ENCODE measurements at regions not wholly inside any gene's neighbourhood (a gene's known extent, or its start where the extent isn't known, plus 50 kb on each side); places are given as distances from the start of the nearest gene placed in this dataset.

DNA sequence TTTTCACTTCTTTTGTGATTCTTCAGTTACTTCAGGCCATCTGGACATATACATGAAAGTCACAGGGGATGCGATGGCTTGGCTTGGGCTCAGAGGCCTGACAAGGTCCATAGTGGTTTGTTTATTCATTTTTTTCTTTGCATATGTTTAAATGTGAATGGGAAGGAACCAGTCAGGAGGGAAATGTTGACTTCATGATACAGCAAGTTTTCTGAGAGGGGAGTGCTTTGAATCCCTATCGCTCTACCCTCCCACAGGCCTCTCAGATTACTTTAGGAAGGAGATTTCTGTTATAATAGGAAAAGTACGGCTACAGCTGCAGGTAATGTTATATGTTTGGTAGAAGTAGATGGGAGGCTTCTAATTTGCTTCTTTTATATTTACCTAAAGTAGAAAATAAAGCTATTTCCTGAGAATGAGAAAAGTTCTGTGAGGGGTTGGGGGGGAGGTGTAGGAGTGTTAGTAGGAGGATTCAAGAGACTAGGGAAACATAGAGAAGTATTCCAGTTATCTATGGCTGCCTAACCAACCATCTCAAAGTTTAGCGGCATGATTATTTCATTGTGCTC is 322.9 kb downstream of the RAPGEF2 start:
- peaks cover 5% of the 10 kb centered on the region for H3K9me3 ChIP-seq (ENCODE audit: control insufficient read depth, low read depth, low read length)
- H3K4me1 ChIP-seq (ENCODE audit: control insufficient read depth, insufficient read depth, low read length) = no peaks in the 10 kb centered on the region
- WGBS (ENCODE audit: insufficient coverage, low lambda C conversion rate) = no CpG with 5 or more reads among the region's 4 CpGs
- no peaks in the 10 kb centered on the region for H3K27me3 ChIP-seq (ENCODE audit: control insufficient read depth, insufficient read depth, low read length)
- H3K27ac ChIP-seq (ENCODE audit: low read length) = no peak overlapping the region
- no peaks in the 10 kb centered on the region for H3K36me3 ChIP-seq (ENCODE audit: control insufficient read depth, insufficient read depth, low read length)
- DNase-seq = no peak
- H3K4me3 ChIP-seq (ENCODE audit: low read length) = no peak overlapping the region

- no peaks in the 10 kb centered on the region for H3K4me1 ChIP-seq (ENCODE audit: control insufficient read depth, insufficient read depth, low read length)
- peaks cover 3% of the 10 kb centered on the region for H3K9me3 ChIP-seq (ENCODE audit: control insufficient read depth, low read depth, low read length)
- H3K27me3 ChIP-seq (ENCODE audit: control insufficient read depth, insufficient read depth, low read length) = no peaks in the 10 kb centered on the region
- no peaks in the 10 kb centered on the region for H3K36me3 ChIP-seq (ENCODE audit: control insufficient read depth, insufficient read depth, low read length)
- no peak overlapping the region for H3K27ac ChIP-seq (ENCODE audit: low read length)
- WGBS (ENCODE audit: insufficient coverage, low lambda C conversion rate) = 100% methylated on average over 1 of the region's 5 CpGs
- DNase-seq = no peak
- H3K4me3 ChIP-seq (ENCODE audit: low read length) = no peak overlapping the region
Measured at GRCh38 chr4:159428293-159428692, 325.4 kb downstream of the RAPGEF2 start.

- H3K27me3 ChIP-seq (ENCODE audit: control insufficient read depth, insufficient read depth, low read length) = no peaks in the 10 kb centered on the region
- no peak for DNase-seq
- H3K27ac ChIP-seq (ENCODE audit: low read length) = no peak overlapping the region
- H3K4me1 ChIP-seq (ENCODE audit: control insufficient read depth, insufficient read depth, low read length) = no peaks in the 10 kb centered on the region
- no peaks in the 10 kb centered on the region for H3K36me3 ChIP-seq (ENCODE audit: control insufficient read depth, insufficient read depth, low read length)
- peaks cover 3% of the 10 kb centered on the region for H3K9me3 ChIP-seq (ENCODE audit: control insufficient read depth, low read depth, low read length)
- 35% methylated on average over 2 of the region's 6 CpGs for WGBS (ENCODE audit: insufficient coverage, low lambda C conversion rate)
- H3K4me3 ChIP-seq (ENCODE audit: low read length) = no peak overlapping the region
Measured at GRCh38 chr4:159428975-159429692, 326.3 kb downstream of the RAPGEF2 start.

GRCh38 chr4:159429693-159430035 is 326.8 kb downstream of the RAPGEF2 start:
- no peak for DNase-seq
- Histone ChIP-seq H3K36me3 (ENCODE audit: control insufficient read depth, insufficient read depth, low read length) (no peaks in the 10 kb centered on the region), H3K27ac (ENCODE audit: low read length) (no peak overlapping the region), H3K4me3 (ENCODE audit: low read length) (no peak overlapping the region), H3K4me1 (ENCODE audit: control insufficient read depth, insufficient read depth, low read length) (no peaks in the 10 kb centered on the region), H3K9me3 (ENCODE audit: control insufficient read depth, low read depth, low read length) (peaks cover 3% of the 10 kb centered on the region), H3K27me3 (ENCODE audit: control insufficient read depth, insufficient read depth, low read length) (no peaks in the 10 kb centered on the region)
- 83% methylated on average over 1 of the region's 3 CpGs for WGBS (ENCODE audit: insufficient coverage, low lambda C conversion rate)

DNA sequence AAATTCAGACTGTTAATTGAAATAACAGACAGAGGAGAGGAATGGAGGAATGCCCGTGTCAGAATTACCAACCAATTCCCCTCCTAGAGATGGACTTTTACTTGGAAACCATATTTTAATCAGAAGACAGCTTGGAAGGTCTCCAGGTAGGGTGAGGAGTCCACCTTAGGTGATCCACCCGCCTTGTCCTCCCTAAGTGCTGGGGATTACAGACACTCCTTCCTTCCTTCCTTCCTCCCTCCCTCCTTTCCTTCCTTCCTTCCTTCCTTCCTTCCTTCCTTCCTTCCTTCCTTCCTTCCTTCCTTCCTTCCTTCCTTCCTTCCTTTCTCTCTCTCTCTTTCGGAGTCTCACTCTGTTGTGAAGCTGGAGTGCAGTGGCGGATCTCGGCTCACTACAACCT is 328.0 kb downstream of the RAPGEF2 start:
- no peak for DNase-seq
- peaks cover 3% of the 10 kb centered on the region for H3K9me3 ChIP-seq (ENCODE audit: control insufficient read depth, low read depth, low read length)
- H3K27ac ChIP-seq (ENCODE audit: low read length) = no peak overlapping the region
- H3K36me3 ChIP-seq (ENCODE audit: control insufficient read depth, insufficient read depth, low read length) = no peaks in the 10 kb centered on the region
- H3K4me3 ChIP-seq (ENCODE audit: low read length) = no peak overlapping the region
- no peaks in the 10 kb centered on the region for H3K27me3 ChIP-seq (ENCODE audit: control insufficient read depth, insufficient read depth, low read length)
- WGBS (ENCODE audit: insufficient coverage, low lambda C conversion rate) = no CpG with 5 or more reads among the region's 5 CpGs
- no peaks in the 10 kb centered on the region for H3K4me1 ChIP-seq (ENCODE audit: control insufficient read depth, insufficient read depth, low read length)

- 70% methylated on average over 2 of the region's 3 CpGs for WGBS (ENCODE audit: insufficient coverage, low lambda C conversion rate)
Measured at GRCh38 chr4:159432436-159432835, 329.6 kb downstream of the RAPGEF2 start.

GRCh38 chr4:159433337-159433736 is 330.5 kb downstream of the RAPGEF2 start:
- no peak for DNase-seq
- no peaks in the 10 kb centered on the region for H3K36me3 ChIP-seq (ENCODE audit: control insufficient read depth, insufficient read depth, low read length)
- H3K27ac ChIP-seq (ENCODE audit: low read length) = no peak overlapping the region
- H3K4me3 ChIP-seq (ENCODE audit: low read length) = no peak overlapping the region
- no CpG with 5 or more reads among the region's 3 CpGs for WGBS (ENCODE audit: insufficient coverage, low lambda C conversion rate)
- H3K27me3 ChIP-seq (ENCODE audit: control insufficient read depth, insufficient read depth, low read length) = no peaks in the 10 kb centered on the region
- H3K9me3 ChIP-seq (ENCODE audit: control insufficient read depth, low read depth, low read length) = peaks cover 3% of the 10 kb centered on the region
- no peaks in the 10 kb centered on the region for H3K4me1 ChIP-seq (ENCODE audit: control insufficient read depth, insufficient read depth, low read length)

More at GRCh38 chr4:159432436-159432835, 329.6 kb downstream of the RAPGEF2 start:
- Histone ChIP-seq H3K4me3 (ENCODE audit: low read length) (no peak overlapping the region), H3K36me3 (ENCODE audit: control insufficient read depth, insufficient read depth, low read length) (no peaks in the 10 kb centered on the region), H3K9me3 (ENCODE audit: control insufficient read depth, low read depth, low read length) (peaks cover 3% of the 10 kb centered on the region), H3K4me1 (ENCODE audit: control insufficient read depth, insufficient read depth, low read length) (no peaks in the 10 kb centered on the region), H3K27ac (ENCODE audit: low read length) (no peak overlapping the region), H3K27me3 (ENCODE audit: control insufficient read depth, insufficient read depth, low read length) (no peaks in the 10 kb centered on the region)
- no peak for DNase-seq

DNA sequence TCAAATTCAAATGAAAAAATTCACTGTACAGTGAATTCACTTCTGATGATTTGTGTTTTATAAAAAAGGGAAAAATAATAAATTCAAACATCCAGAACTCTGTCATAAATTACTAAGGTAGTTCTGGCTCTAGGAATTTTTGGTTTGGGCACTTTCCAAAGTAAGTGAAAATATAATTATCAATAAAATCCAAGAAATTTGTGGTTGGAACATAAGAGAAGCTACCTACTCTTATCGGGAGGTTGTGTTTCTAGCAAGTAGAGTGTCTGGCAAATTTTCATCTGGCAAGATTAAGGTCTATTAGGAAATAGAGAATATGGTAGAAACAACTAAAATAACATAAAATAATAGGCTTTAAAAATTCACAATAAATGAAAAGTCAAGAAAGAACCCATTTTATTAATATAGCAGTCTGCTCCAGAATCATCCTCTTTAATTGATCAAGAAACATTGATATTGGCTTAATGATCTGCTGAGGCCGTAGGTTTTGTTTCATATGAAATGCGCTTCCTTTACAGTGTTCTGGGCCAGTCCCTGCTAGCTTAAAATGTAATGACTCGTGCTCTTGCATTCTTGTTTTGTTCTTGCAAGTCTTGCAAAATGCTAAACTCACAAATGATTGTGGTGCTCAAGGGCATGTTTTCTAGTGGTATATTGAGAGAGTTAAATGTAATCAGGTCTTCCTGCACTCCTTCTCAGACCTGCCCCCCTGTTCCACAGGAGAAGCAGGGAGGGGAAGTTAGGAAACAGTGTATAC is 331.4 kb downstream of the RAPGEF2 start:
- no peaks in the 10 kb centered on the region for H3K27me3 ChIP-seq (ENCODE audit: control insufficient read depth, insufficient read depth, low read length)
- H3K27ac ChIP-seq (ENCODE audit: low read length) = no peak overlapping the region
- no peaks in the 10 kb centered on the region for H3K36me3 ChIP-seq (ENCODE audit: control insufficient read depth, insufficient read depth, low read length)
- DNase-seq = no peak
- H3K4me3 ChIP-seq (ENCODE audit: low read length) = no peak overlapping the region
- no peaks in the 10 kb centered on the region for H3K4me1 ChIP-seq (ENCODE audit: control insufficient read depth, insufficient read depth, low read length)
- H3K9me3 ChIP-seq (ENCODE audit: control insufficient read depth, low read depth, low read length) = peaks cover 3% of the 10 kb centered on the region
- 100% methylated on average over 2 of the region's 4 CpGs for WGBS (ENCODE audit: insufficient coverage, low lambda C conversion rate)

DNA sequence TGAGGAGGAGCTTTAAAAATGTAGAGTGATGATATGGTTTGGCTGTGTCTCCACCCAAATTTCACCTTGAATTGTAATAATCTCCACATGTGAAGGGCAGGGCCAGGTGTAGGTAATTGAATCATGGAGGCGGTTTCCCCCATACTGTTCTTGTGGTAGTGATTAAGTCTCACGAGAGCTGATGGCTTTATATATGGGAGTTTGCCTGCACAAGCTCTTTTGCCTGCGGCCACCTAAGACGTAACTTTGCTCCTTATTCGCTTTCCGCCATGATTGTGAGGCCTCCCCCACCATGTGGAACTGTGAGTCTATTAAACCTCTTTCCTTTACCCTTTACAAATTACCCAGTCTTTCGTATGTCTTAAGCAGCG is 332.0 kb downstream of the RAPGEF2 start:
- WGBS (ENCODE audit: insufficient coverage, low lambda C conversion rate) = no CpG with 5 or more reads among the region's 8 CpGs
- DNase-seq = no peak
- Histone ChIP-seq H3K27ac (ENCODE audit: low read length) (no peak overlapping the region), H3K36me3 (ENCODE audit: control insufficient read depth, insufficient read depth, low read length) (no peaks in the 10 kb centered on the region), H3K4me3 (ENCODE audit: low read length) (no peak overlapping the region), H3K27me3 (ENCODE audit: control insufficient read depth, insufficient read depth, low read length) (no peaks in the 10 kb centered on the region), H3K9me3 (ENCODE audit: control insufficient read depth, low read depth, low read length) (peaks cover 3% of the 10 kb centered on the region), H3K4me1 (ENCODE audit: control insufficient read depth, insufficient read depth, low read length) (no peaks in the 10 kb centered on the region)

DNA sequence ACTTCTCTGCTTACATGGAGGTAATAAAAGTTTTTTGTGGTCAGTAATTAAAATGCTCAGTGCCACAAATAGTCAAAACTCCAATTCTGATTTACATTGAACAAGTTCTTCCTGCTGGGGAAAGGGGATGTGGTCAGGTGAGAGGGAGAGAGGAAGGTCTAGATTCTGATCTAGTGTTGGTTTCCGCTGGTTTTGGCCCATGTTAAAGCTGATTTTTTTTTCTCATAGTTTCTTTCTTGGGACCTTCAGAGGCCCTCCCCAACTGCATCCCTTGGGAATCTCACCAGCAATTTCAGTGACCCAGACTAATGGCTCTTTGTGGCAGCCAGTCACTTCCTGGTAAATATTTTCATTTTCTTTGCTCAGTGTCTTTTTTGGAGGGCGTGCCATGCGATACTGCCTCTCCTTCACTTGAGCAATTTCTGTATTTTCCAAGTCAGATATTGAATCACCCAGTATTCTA is 332.7 kb downstream of the RAPGEF2 start:
- no peak overlapping the region for H3K27ac ChIP-seq (ENCODE audit: low read length)
- no peaks in the 10 kb centered on the region for H3K27me3 ChIP-seq (ENCODE audit: control insufficient read depth, insufficient read depth, low read length)
- peaks cover 3% of the 10 kb centered on the region for H3K9me3 ChIP-seq (ENCODE audit: control insufficient read depth, low read depth, low read length)
- WGBS (ENCODE audit: insufficient coverage, low lambda C conversion rate) = no CpG with 5 or more reads among the region's 3 CpGs
- H3K36me3 ChIP-seq (ENCODE audit: control insufficient read depth, insufficient read depth, low read length) = no peaks in the 10 kb centered on the region
- no peak for DNase-seq
- no peaks in the 10 kb centered on the region for H3K4me1 ChIP-seq (ENCODE audit: control insufficient read depth, insufficient read depth, low read length)
- H3K4me3 ChIP-seq (ENCODE audit: low read length) = no peak overlapping the region
